HG02571 (cell line): ENCODE measurements at regions not wholly inside any gene's neighbourhood (a gene's known extent, or its start where the extent isn't known, plus 50 kb on each side); places are given as distances from the start of the nearest gene placed in this dataset.

Experiments used
- ATAC-seq: cut with Tn5 transposase; IDR thresholded peaks from one replicate; pipeline ENCODE4 v1.9.1; 2021; ENCODE audit warnings: mild to moderate bottlenecking, moderate library complexity; ENCODE audit not compliant: unreplicated experiment

DNA sequence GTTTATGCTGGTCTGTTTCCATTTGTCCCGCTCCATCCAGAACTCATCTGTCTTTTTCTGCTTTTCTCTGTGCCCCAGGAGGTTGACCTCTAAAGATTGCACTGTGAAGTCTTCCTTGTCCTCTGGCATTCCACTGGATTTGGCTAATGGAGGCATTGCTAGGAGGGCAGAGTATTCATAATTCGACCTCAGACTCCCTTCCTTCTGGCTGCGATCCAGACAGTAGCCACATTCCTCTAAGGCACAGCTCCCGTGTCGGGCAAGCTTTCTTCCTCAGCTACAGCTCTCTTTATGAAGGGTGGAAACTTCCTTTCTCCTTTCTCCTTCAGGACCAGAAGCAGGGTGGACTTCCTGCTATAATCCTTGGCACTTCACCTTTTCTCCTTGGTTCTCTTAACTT lies 175.9 kb downstream of the BAMBI start:
- no peak for ATAC-seq

GRCh38 chr10:28857164-28857563 lies 179.8 kb downstream of the BAMBI start:
- ATAC-seq = no peak

DNA sequence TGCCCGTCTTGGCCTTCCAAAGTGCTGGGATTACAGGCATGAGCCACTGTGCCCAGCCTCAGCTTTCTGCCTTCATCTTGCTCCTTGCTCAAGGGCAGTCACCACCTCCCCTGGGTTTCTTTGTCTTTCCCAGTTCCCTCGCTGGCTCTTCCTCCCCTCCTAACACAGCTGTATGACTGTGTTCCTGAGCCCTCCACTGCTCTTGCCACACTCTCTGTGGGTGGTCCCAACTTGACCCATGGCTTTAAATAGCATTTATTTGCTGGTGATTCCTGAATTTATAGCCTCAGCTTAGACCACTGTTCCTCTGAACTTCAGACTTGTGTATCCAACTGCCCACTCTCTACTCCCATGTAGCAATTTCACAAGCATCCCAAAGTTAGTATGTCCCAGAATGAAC lies 181.3 kb downstream of the BAMBI start:
- no peak for ATAC-seq

- no peak for ATAC-seq
Measured at GRCh38 chr10:28859791-28860190, 182.5 kb downstream of the BAMBI start.

GRCh38 chr10:28862219-28862618 lies 184.9 kb downstream of the BAMBI start:
- ATAC-seq = no peak

DNA sequence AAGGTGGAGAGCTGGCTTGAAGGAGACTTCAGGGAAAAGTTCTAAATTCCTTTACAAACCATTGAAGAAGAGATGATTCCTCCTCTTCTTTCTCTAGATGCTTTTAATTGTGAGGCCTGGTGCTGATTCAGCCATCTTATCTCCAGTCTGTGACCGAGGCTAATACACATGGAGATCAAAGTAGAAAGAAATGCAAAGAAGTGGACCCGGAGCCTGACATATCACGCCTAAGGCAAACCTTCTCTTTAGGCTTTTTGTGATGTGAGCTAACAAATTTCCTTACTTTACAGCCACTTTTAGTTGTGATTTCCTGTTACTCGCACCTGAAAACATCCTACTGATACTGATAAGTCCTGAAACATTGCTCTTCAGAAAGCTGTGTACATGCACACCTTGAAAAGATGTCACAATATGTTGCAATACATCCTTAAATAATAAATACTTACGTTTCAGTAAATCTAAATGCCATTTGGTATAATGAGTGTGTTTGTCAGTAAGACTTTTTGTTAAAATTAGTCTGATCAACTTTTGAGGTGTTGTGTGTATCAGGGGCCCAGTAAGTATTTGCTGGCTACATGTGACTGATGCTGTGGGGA lies 192.4 kb downstream of the BAMBI start:
- no peak for ATAC-seq

GRCh38 chr10:28871665-28872064 lies 194.3 kb downstream of the BAMBI start:
- no peak for ATAC-seq

DNA sequence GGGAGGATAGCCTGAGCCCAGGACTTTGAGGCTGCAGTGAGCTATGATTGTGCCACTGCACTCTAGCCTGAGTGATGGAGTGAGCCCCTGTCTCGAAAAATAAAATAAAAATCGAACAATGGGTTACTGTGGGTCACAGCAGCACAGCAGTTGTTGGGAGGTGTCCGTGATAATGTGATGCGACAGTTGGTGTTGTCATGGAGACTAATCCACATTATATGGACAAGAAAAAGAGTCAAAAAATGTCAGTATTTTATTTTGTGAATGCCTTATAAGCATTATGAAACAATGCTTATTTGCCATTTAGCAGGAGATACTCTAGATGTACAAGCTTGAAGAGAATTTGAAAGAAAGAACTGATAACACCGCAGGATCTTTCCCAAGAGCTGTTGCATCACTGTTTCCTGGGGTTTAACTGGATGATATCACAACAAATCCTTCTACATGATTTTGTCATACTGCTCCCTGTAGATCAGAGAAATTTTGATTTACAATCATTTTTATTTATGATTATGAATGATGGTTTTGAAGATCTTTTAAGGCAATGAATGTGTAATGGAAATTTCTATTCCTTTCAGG lies 195.4 kb downstream of the BAMBI start:
- ATAC-seq = no peak

DNA sequence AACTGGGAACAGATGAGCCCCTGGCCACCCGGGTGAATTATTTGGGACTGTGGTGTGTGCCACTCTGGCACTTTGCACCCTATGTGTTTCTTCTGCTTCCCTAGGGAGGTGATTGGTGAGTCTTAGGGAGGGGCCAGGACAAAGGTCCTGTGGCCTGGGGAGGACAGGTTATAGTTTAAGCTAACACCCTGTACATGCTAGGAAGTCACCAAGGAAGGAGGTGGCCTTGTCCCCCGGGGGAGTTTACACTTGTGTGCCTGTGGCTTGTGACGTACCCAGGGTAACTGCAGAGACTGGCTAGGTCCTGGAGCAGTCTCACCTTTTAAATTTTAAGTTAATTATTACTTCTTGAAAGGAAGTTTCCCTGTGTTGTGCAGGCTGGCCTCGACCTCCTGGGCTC lies 196.2 kb downstream of the BAMBI start:
- no peak for ATAC-seq

DNA sequence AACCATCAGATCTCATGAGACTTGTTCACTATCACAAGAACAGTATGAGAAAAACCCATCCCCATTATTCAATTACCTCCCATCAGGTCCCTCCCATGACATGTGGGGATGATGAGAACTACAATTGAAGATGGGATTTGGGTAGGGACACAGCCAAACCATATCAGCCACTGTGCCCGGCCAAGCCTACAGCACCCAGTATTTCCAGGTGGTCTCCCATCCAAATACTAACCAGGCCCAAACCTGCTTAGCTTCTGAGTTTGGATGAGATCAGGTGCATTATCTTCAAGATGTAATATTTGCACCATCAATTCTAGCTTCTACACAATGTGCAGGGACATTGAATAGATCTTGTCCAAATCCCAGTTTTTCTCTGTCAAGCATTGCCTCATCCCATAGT lies 196.9 kb downstream of the BAMBI start:
- ATAC-seq = no peak

DNA sequence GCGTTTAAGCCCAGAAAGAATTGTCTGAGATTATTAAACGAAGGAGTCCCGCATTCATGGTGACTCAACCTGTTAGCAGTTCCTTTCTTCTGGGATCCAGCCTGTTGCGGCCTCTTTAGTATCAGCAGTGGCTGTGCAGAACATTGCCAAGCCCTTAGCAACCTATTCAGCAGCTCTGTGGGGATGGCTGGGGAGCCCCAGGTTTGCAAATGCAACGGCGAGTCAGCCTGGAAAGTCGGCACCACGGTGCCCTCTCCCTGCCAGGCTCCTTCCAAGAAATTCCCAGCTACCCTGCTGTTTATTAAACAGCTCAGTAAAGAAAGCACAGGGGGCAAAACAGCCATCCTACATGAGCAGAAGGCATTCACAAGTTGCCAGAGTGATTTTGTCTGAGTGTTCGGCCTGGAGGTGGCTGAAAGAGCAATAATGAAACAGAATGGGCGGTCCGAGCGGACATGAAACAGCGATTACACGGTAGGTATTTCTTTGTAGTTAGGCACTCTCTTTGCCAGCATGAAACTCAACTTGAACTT lies 198.3 kb downstream of the BAMBI start:
- no peak for ATAC-seq

GRCh38 chr10:28878236-28878970 lies 201.1 kb downstream of the BAMBI start:
- no peak for ATAC-seq

DNA sequence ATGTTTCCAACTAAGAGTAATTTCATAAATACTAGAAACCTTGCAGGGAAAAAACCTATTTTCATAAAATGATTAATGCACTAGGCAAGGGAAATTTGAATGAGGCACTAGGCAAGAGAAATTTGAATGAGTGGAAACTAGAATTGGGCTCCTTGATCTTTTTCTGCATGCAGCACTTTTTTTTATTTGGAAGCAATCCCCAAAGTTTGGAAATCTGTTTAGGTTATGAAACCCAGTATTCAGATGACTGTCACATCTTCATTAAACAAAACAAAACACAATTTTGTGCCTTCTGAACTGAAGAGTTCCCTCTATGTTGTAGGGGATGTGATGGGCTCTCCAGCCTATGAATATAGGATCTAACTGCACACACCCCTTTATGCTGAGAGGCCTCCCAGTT lies 201.9 kb downstream of the BAMBI start:
- no peak for ATAC-seq

DNA sequence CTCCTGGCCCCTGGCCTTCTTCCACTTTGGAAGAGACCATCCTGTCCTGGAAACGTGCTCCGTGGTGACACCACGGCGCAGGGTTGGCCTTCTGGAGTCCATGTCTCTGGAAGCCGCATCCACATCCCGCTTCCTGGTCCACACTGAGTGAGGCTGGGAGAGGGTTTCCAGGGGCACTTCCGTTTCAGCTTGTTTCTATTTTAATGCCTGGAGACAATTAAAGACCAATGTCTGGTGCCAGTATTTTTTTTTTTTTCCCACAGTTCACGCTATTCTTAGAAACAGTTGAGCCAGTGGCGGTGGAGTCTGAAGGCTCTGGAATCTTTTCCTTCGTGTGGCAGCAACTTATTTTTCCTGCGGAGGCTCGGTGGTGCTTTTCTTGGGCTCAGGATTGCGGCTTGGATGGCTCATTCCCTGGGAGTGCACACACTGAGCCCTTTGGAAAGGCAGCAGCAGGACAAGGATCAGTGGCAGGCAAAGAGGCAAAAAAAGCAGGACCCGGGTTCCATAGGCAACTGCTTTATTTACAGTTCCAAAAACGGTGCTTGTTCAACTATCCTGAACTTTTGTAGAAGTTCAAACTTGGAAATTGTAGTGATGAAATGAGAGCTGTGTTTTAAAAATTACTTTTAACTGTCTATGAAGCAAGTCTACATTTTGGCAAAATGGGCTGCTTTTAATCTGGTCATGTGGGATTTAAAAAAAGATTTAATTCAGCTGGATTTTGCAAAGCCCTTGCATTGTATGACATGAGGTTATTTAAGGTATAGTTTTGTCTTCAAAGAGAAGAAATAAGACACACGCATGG lies 202.8 kb downstream of the BAMBI start:
- ATAC-seq = no peak

GRCh38 chr10:28880683-28880950 lies 203.3 kb downstream of the BAMBI start:
- ATAC-seq = no peak

DNA sequence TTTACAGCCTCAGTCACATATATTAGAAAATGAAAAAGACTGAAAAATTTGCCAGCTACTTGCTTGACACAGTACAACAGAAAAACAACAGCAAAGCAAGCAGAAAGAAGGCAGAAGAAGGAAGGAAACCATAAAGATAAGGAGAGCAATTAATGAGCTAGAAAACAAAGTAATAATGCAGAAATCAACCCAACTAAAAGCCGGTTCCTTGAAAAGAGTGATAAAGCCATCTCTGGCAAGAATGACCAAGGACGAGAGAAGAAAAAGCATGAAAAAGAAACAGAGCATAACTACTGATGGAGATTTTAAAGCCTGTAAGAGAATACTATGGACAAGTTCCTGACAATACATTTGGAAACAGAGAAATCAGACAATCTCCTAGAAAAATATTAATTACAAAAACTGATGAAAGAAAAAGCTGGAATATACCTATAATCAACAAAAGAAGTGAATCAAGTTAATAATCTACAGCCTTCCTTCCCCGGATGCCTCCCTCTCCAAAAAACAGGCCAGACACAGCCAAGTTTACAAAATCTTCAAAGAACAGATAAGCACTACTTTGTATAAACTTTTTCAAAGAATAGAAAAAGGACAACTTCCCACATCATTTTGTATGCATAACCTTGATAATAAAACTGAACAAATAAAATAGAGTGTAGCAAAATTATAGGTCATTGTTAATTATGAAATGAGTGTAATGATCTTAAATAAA lies 204.0 kb downstream of the BAMBI start:
- ATAC-seq = no peak

DNA sequence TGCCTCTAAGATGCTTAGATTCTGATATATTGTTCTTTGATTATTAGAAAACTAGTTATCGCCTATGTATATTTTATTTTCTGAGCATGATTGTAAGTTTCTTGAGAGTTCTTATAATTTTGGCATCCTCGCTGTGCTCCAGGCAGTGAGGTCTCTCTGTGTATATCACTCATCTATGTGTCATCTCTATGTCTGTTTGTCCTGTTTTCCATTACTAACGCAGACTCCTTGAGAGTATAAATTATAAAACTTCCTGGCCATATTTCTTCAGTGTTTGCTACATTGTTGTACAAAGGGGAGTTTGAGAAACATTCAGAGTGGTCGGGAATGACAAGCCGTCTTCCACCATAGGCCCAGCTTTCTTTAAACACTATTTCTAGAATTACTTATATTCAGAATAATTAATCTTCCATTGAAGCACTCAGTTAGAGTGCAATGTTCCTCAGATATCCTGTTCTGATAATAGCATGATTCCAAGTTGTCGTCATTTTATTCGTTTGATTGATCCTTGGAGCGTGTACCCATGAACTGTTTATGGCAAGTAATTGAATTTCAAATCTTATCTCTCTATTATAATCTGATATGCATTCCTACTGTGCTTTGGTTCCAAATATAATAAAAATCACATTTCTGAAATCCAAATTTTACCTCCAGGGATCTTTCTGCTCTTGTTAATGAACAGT lies 206.6 kb downstream of the BAMBI start:
- no peak for ATAC-seq

- ATAC-seq = no peak
Measured at GRCh38 chr10:28890121-28890950, 213.0 kb downstream of the BAMBI start.

GRCh38 chr10:28891058-28891713 lies 213.9 kb downstream of the BAMBI start:
- ATAC-seq = no peak
